IPS DF 6.9 (cell line): ENCODE measurements at regions not wholly inside any gene's neighbourhood (a gene's known extent, or its start where the extent isn't known, plus 50 kb on each side); places are given as distances from the start of the nearest gene placed in this dataset.
"Not testable (repeated sequence)": the region's sequence is repeated elsewhere in the genome, so short reads cannot be mapped to it uniquely, and the experiment has no call there.

Experiments
- DNase-seq: peaks from one replicate; pipeline ENCODE4 v3.0.0-alpha.2; 2013; ENCODE audit warnings: low read depth, low spot score
- H3K27ac ChIP-seq: one replicate; pipeline ENCODE4 v1.5.1; 2013; ENCODE audit warnings: low read length, control low read depth
- H3K27me3 ChIP-seq: 2 replicates; pipeline ENCODE4 v1.6.1; 2013; ENCODE audit warnings: mild to moderate bottlenecking, low read length; ENCODE audit not compliant: control insufficient read depth, insufficient read depth
- H3K36me3 ChIP-seq: 2 replicates; pipeline ENCODE4 v1.6.1; 2013; ENCODE audit warnings: low read length; ENCODE audit not compliant: control insufficient read depth, insufficient read depth
- H3K4me1 ChIP-seq: 2 replicates; pipeline ENCODE4 v1.6.1; 2013; ENCODE audit warnings: low read length; ENCODE audit not compliant: control insufficient read depth, insufficient read depth
- H3K4me3 ChIP-seq: 2 replicates; pipeline ENCODE4 v1.5.1; 2013; ENCODE audit warnings: mild to moderate bottlenecking, low read length
- H3K9me3 ChIP-seq: 2 replicates; pipeline ENCODE4 v1.6.1; 2013; ENCODE audit warnings: low read length, inconsistent platforms; ENCODE audit not compliant: control insufficient read depth, insufficient read depth
- WGBS: extraction: QIAGEN DNeasy Blood & Tissue Kit; methylation state at CpG from one replicate; pipeline ENCODE4 v1.1.7; 2013; ENCODE audit warnings: mixed read lengths, missing lambda C conversion rate; ENCODE audit not compliant: insufficient read length, insufficient coverage; 5-methylcytosine and 5-hydroxymethylcytosine counted together

- Histone ChIP-seq H3K9me3 (no peaks in the 10 kb centered on the region; the same call in 1 of the 2 replicates), H3K4me3 (no peak overlapping the region), H3K4me1 (no peaks in the 10 kb centered on the region), H3K27ac (no peak overlapping the region), H3K36me3 (no peaks in the 10 kb centered on the region), H3K27me3 (no peaks in the 10 kb centered on the region)
- DNase-seq: no peak
- no CpG with 5 or more reads among the region's 2 CpGs for whole genome bisulfite sequencing
These were observed 124.5 kb upstream of the SLC13A1 start for GRCh38 chr7:123324283-123324682.

- no peaks in the 10 kb centered on the region for H3K27me3 ChIP-seq
- H3K36me3 ChIP-seq: no peaks in the 10 kb centered on the region
- no peaks in the 10 kb centered on the region for H3K4me1 ChIP-seq
- no peak overlapping the region for H3K4me3 ChIP-seq
- DNase-seq: no peak
- no peak overlapping the region for H3K27ac ChIP-seq
- no peaks in the 10 kb centered on the region; the same call in 1 of the 2 replicates for H3K9me3 ChIP-seq
These were observed 123.9 kb upstream of the SLC13A1 start for GRCh38 chr7:123323689-123324088.

DNA sequence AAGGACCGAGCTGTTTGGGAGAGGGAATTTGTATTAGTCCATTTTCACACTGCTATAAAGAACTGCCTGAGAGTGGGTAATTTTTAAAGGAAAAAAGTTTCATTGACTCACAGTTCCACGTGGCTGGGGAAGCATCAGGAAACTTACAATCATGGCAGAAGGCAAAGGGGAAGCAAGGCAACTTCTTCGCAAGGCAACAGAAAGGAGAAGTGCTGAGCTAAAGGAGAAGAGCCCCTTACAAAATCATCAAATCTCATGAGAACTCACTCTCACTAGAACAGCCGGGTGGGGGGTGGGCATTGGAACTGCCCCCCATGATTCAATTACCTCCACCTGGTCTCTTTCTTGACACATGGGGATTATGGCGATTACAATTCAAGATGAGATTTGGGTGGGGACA, 121.8 kb upstream of the SLC13A1 start:
- H3K27ac ChIP-seq, DNase-seq: not testable (repeated sequence)

DNA sequence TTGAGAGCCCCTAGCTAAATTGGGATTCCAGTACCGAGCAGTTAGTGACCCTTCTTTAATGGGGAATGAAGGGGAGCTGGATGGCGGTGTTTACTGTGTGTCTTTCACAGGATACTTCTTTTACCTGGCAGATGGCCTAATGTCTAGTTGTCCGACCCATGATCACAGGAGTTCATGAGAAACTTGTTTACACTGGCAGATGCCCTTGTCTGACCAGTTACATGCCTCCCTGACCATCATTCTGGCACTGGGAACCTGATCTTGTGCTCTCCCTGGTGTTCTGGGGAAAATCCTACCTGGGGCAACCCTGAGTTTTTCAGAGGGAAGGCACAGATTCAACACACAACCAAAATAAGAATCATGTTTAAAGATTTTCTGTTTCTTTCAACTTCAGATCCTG, 120.1 kb upstream of the SLC13A1 start:
- Histone ChIP-seq H3K27me3 (no peaks in the 10 kb centered on the region), H3K9me3 (no peaks in the 10 kb centered on the region; the same call in 1 of the 2 replicates), H3K4me3 (no peak overlapping the region), H3K27ac (no peak overlapping the region), H3K36me3 (no peaks in the 10 kb centered on the region), H3K4me1 (no peaks in the 10 kb centered on the region)
- WGBS: no CpG with 5 or more reads among the region's 3 CpGs
- no peak for DNase-seq

More for the DNA sequence above, 121.8 kb upstream of the SLC13A1 start:
- H3K36me3 ChIP-seq, H3K4me3 ChIP-seq, H3K4me1 ChIP-seq, H3K27me3 ChIP-seq, H3K9me3 ChIP-seq: not testable (repeated sequence)
- WGBS: no CpG with 5 or more reads among the region's 5 CpGs

DNA sequence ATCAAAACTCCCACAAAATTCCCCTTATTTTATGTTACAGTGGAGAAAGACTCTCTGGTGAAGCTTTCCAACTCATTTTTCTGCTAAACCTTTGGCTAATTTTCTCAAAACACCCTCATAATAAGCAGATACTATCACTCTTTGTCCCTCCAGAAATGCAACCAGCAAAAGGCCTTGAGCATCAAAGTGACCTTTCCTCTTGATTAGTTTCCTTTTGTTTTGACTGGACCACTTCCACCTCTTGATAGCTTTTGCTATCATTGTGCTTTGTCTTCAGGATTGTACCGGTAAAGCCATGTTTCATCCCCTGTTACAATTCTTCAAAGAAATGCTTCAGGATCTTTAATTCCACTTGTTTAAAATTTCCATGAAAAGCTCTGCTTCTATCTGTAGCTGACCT, 115.1 kb upstream of the SLC13A1 start:
- Histone ChIP-seq H3K9me3 (no peaks in the 10 kb centered on the region), H3K27me3 (no peaks in the 10 kb centered on the region), H3K4me3 (no peak overlapping the region), H3K36me3 (no peaks in the 10 kb centered on the region), H3K27ac (no peak overlapping the region), H3K4me1 (no peaks in the 10 kb centered on the region)
- WGBS: no CpG with 5 or more reads among the region's 1 CpG
- no peak for DNase-seq

DNA sequence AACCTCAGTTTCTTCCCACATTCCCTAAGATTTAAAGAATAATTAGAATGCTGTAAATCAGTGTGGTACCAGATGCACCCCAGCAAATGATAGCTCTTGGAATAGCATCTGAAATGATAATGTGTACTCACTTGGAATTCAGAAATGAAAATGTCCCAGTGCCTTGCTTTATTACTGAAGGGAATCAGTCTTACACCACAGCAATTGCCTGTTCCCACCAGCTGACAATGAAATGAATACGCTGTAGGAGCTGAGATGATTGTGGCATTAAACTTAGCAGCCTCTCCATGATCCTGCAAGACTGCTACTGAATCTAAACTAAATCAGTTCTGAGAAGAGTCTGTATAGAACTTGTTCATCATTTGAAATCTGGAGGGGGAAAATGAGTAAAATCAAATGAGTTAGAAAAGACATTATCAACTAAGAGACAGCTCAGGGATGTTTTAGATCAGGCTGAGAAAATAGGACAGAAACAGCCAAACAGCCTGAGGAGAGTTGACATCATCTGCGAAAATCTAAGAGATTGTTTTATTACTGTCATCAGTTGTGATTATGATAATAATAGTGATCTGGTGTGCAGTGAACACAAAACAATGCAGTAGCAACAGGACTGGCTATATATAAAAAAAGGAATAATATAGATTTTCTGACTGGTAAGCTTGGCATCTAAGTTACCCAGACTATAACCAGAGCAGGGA, 108.6 kb upstream of the SLC13A1 start:
- no CpG with 5 or more reads among the region's 2 CpGs for WGBS
- H3K36me3 ChIP-seq: no peaks in the 10 kb centered on the region

DNA sequence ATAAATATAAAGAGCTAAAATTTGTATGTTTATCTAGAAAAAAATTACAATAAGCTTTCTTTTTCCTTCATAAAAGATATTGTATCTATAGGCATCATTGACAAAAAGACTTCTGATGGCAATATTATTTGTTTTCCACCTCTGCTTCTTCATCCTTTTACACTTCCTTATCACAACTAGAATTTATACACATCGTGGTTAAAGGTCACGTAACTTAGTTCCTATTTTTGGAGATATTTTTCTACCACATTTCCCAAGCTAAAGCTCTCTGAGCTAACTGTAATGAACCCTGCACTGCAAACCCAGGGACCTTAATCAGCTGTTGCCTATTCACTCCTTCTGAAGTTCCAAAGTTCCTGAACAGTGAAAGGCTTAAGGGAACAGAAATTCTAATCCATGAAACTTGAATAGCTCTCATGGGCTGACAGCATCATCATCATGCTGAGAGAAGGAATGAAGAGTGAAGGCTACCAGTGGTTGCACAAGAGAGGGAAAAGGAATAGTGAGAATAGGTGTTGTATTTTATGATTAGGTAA, 106.1 kb upstream of the SLC13A1 start:
- no peaks in the 10 kb centered on the region for H3K4me1 ChIP-seq
- DNase-seq: no peak
- H3K27me3 ChIP-seq: no peaks in the 10 kb centered on the region
- H3K36me3 ChIP-seq: no peaks in the 10 kb centered on the region
- H3K27ac ChIP-seq: no peak overlapping the region
- H3K9me3 ChIP-seq: no peaks in the 10 kb centered on the region
- no CpG with 5 or more reads among the region's 2 CpGs for WGBS
- H3K4me3 ChIP-seq: no peak overlapping the region

More for the DNA sequence above, 108.6 kb upstream of the SLC13A1 start:
- no peaks in the 10 kb centered on the region for H3K27me3 ChIP-seq
- no peak overlapping the region for H3K27ac ChIP-seq
- no peak for DNase-seq
- no peaks in the 10 kb centered on the region for H3K9me3 ChIP-seq
- H3K4me1 ChIP-seq: no peaks in the 10 kb centered on the region
- H3K4me3 ChIP-seq: no peak overlapping the region

- Histone ChIP-seq H3K4me1 (no peaks in the 10 kb centered on the region), H3K36me3 (no peaks in the 10 kb centered on the region), H3K9me3 (no peaks in the 10 kb centered on the region), H3K27ac (no peak overlapping the region), H3K27me3 (no peaks in the 10 kb centered on the region), H3K4me3 (no peak overlapping the region)
- no peak for DNase-seq
- WGBS: no CpG with 5 or more reads among the region's 1 CpG
These were observed 104.2 kb upstream of the SLC13A1 start for GRCh38 chr7:123303926-123304325.

DNA sequence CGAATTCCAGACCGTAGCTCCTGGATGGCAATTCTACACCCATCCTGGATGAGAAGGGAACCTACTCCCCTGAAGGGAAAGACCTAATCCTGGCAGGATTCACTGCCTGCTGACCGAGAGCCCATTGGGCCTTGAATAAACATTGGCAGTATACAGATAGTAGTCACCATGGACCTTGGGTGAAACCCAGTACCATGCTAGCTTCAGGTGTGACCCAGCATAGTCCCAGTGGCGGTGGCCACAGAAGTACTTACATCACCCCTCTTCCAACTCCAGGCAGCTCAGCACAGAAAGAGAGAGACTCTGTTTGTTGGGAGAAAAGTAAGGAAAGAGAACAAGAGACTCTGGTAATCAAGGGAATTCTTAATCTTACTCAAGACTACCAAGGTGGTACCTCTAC, 97.2 kb upstream of the SLC13A1 start:
- no CpG with 5 or more reads among the region's 4 CpGs for WGBS
- Histone ChIP-seq H3K36me3 (no peaks in the 10 kb centered on the region), H3K4me1 (no peaks in the 10 kb centered on the region)

GRCh38 chr7:123293710-123294109, 93.9 kb upstream of the SLC13A1 start:
- Histone ChIP-seq H3K4me3 (no peak overlapping the region), H3K27ac (no peak overlapping the region), H3K36me3 (no peaks in the 10 kb centered on the region), H3K4me1 (no peaks in the 10 kb centered on the region), H3K9me3 (no peaks in the 10 kb centered on the region), H3K27me3 (no peaks in the 10 kb centered on the region)
- DNase-seq: no peak
- WGBS: no CpG with 5 or more reads among the region's 2 CpGs

More for the DNA sequence above, 97.2 kb upstream of the SLC13A1 start:
- Histone ChIP-seq H3K27me3 (no peaks in the 10 kb centered on the region), H3K9me3 (no peaks in the 10 kb centered on the region), H3K4me3 (no peak overlapping the region), H3K27ac (no peak overlapping the region)
- DNase-seq: no peak

DNA sequence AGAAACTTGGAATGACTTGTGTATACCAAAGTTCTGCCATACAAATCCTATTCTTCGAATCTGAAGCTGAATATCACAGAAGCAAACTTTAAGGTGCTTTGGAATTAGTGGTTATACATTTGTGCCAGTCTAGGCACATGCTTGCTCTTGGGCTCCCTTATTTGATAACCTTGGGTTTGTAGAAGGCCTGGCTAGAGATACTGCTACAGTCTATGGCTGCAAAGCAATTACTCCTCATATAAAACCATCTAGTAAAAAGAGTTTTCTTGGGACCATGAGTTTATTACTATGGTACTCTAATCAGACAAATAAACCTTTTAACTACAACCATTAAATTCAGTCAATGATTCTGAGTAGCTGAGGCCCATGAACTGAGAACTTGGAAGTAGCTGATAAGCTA, 92.5 kb upstream of the SLC13A1 start:
- no peaks in the 10 kb centered on the region for H3K36me3 ChIP-seq
- no peak for DNase-seq
- H3K4me1 ChIP-seq: no peaks in the 10 kb centered on the region
- H3K27ac ChIP-seq: no peak overlapping the region
- no CpG with 5 or more reads among the region's 1 CpG for WGBS
- no peaks in the 10 kb centered on the region for H3K27me3 ChIP-seq
- no peaks in the 10 kb centered on the region for H3K9me3 ChIP-seq
- no peak overlapping the region for H3K4me3 ChIP-seq
